H1 (cell line): ENCODE measurements at regions not wholly inside any gene's neighbourhood (a gene's known extent, or its start where the extent isn't known, plus 50 kb on each side); places are given as distances from the start of the nearest gene placed in this dataset.

Source experiments
- CTCF ChIA-PET: fragments of 300-600 bp; sonication (Branson Sonifier 250); formaldehyde crosslinking; loops from one replicate; lab custom pipeline; 2021; ENCODE audit not compliant: partially characterized antibody; lab: Charles Lee
- POLR2A ChIA-PET: fragments of 300-600 bp; sonication (Branson Sonifier 250); formaldehyde crosslinking; loops from one replicate; lab custom pipeline; 2021; ENCODE audit warnings: inconsistent platforms; ENCODE audit not compliant: partially characterized antibody; lab: Charles Lee
- DNase-seq, 2 experiments: peaks; one replicate each; pipeline versions ENCODE4 v3.0.0 to v3.0.0-alpha.2; 2010 to 2022; ENCODE audit warnings: low spot score in 2 of 2, low read depth in 1 of 2, mixed read lengths in 1 of 2
- FAIRE-seq: peaks from 2 replicates; lab custom pipeline; 2011; peaks lifted over from hg19 to GRCh38; lab: Jason Lieb, UNC
- H2AFZ ChIP-seq: 2 replicates; pipeline ENCODE4 v1.8.1; 2012; ENCODE audit warnings: low read length, inconsistent platforms
- H2AK5ac ChIP-seq: 2 replicates; pipeline ENCODE4 v1.6.1; 2013; ENCODE audit warnings: low read depth, low read length
- H2BK120ac ChIP-seq: replicated peaks from 2 replicates; pipeline ENCODE3; 2013; ENCODE audit warnings: low read depth, low read length, inconsistent platforms
- H2BK12ac ChIP-seq: 2 replicates; pipeline ENCODE4 v1.6.1; 2013; ENCODE audit warnings: low read depth, low read length
- H2BK15ac ChIP-seq: 2 replicates; pipeline ENCODE4 v1.6.1; 2013; ENCODE audit warnings: low read length
- H2BK20ac ChIP-seq: 2 replicates; pipeline ENCODE4 v1.6.1; 2013; ENCODE audit warnings: low read length
- H2BK5ac ChIP-seq: 2 replicates; pipeline ENCODE4 v1.6.1; 2013; ENCODE audit warnings: low read depth, low read length
- H3K14ac ChIP-seq: 2 replicates; pipeline ENCODE4 v1.6.1; 2013; ENCODE audit warnings: inconsistent platforms; ENCODE audit not compliant: insufficient read length
- H3K18ac ChIP-seq: 2 replicates; pipeline ENCODE4 v1.6.1; 2013; ENCODE audit warnings: low read length; ENCODE audit errors: extremely low read depth
- H3K23ac ChIP-seq: 2 replicates; pipeline ENCODE4 v1.6.1; 2013; ENCODE audit warnings: inconsistent platforms; ENCODE audit not compliant: insufficient read length
- H3K23me2 ChIP-seq: 2 replicates; pipeline ENCODE4 v1.6.1; 2013; ENCODE audit warnings: low read depth, low read length
- H3K27ac ChIP-seq: 2 replicates; pipeline ENCODE4 v1.6.1; 2011; ENCODE audit warnings: low read depth, low read length, inconsistent platforms
- H3K27me3 ChIP-seq, 4 experiments: replicated peaks in 1 of 4; 1 replicate in 1 of 4; 2 replicates in 3 of 4; pipeline versions ENCODE4 v1.6.1 to v1.8.1; 2011 to 2013; ENCODE audit warnings: low read length in 3 of 4, mild to moderate bottlenecking in 3 of 4, inconsistent platforms in 2 of 4, mixed read lengths in 2 of 4, moderate library complexity in 1 of 4; ENCODE audit not compliant: control insufficient read depth in 3 of 4, insufficient read depth in 3 of 4; ENCODE audit errors: extremely low read depth in 1 of 4
- H3K36me3 ChIP-seq, 4 experiments: 2 replicates each; pipeline versions ENCODE4 v1.6.1 to v1.8.1; 2011 to 2013; ENCODE audit warnings: mild to moderate bottlenecking in 4 of 4, low read length in 3 of 4, moderate library complexity in 2 of 4, control low read depth in 1 of 4, inconsistent platforms in 1 of 4; ENCODE audit not compliant: insufficient read depth in 4 of 4, control insufficient read depth in 2 of 4
- H3K4ac ChIP-seq: replicated peaks from 2 replicates; pipeline ENCODE3; 2013; ENCODE audit warnings: low read length, low read depth, mixed read lengths, inconsistent platforms; ENCODE audit not compliant: insufficient read length
- H3K4me1 ChIP-seq, 4 experiments: replicated peaks in 1 of 4; 1 replicate in 1 of 4; 2 replicates in 3 of 4; pipeline versions ENCODE4 v1.6.1 to v1.8.1; 2011 to 2013; ENCODE audit warnings: low read length in 3 of 4, inconsistent platforms in 2 of 4, mixed read lengths in 1 of 4; ENCODE audit not compliant: insufficient read depth in 4 of 4, control insufficient read depth in 3 of 4
- H3K4me2 ChIP-seq, 2 experiments: 2 replicates each; pipeline versions ENCODE4 v1.6.1 to v1.8.1; 2011 to 2013; ENCODE audit warnings: low read depth in 2 of 2, low read length in 2 of 2, control low read depth in 1 of 2, inconsistent platforms in 1 of 2, mild to moderate bottlenecking in 1 of 2; ENCODE audit not compliant: insufficient read depth in 1 of 2
- H3K4me3 ChIP-seq, 4 experiments: fragments of 200-600, 300-600 bp in 1 of 4; sonication (generic), shearing (Covaris generic), sonication (Bioruptor Twin) in 1 of 4; 2 replicates each; pipeline versions ENCODE4 v1.5.1 to v1.8.1; 2011 to 2016; ENCODE audit warnings: low read length in 4 of 4, low read depth in 3 of 4, control low read depth in 2 of 4, inconsistent platforms in 2 of 4, mild to moderate bottlenecking in 2 of 4, mixed read lengths in 1 of 4, moderate library complexity in 1 of 4; ENCODE audit not compliant: insufficient read depth in 2 of 4; ENCODE audit errors: extremely low read depth in 1 of 4
- H3K56ac ChIP-seq: replicated peaks from 2 replicates; pipeline ENCODE3; 2013; ENCODE audit warnings: low read depth, mild to moderate bottlenecking, mixed read lengths, low read length, inconsistent platforms; ENCODE audit not compliant: insufficient read length
- H3K79me1 ChIP-seq: 2 replicates; pipeline ENCODE4 v1.6.1; 2013; ENCODE audit warnings: low read depth, low read length, control low read depth
- H3K79me2 ChIP-seq, 2 experiments: 2 replicates each; pipeline versions ENCODE4 v1.6.1 to v1.8.1; 2012 to 2013; ENCODE audit warnings: low read length in 2 of 2, mild to moderate bottlenecking in 2 of 2, inconsistent platforms in 1 of 2; ENCODE audit not compliant: insufficient read depth in 2 of 2, control insufficient read depth in 1 of 2
- H3K9ac ChIP-seq, 4 experiments: replicated peaks in 1 of 4; 1 replicate in 1 of 4; 2 replicates in 3 of 4; pipeline versions ENCODE4 v1.6.1 to v1.8.1; 2011 to 2013; ENCODE audit warnings: low read depth in 3 of 4, low read length in 3 of 4, control low read depth in 2 of 4, mild to moderate bottlenecking in 2 of 4, moderate library complexity in 2 of 4, inconsistent platforms in 1 of 4; ENCODE audit errors: extremely low read depth in 1 of 4
- H3K9me3 ChIP-seq, 2 experiments: 2 replicates each; pipeline versions ENCODE4 v1.6.1 to v1.8.1; 2012 to 2013; ENCODE audit warnings: mild to moderate bottlenecking in 2 of 2, moderate library complexity in 2 of 2, control low read depth in 1 of 2, inconsistent platforms in 1 of 2, low read depth in 1 of 2, low read length in 1 of 2, mixed read lengths in 1 of 2; ENCODE audit not compliant: insufficient read depth in 2 of 2
- H4K20me1 ChIP-seq, 2 experiments: replicated peaks in 1 of 2; 2 replicates each; pipeline versions ENCODE3 to v1.8.1; 2011 to 2013; ENCODE audit warnings: inconsistent platforms in 2 of 2, low read length in 2 of 2, mild to moderate bottlenecking in 1 of 2; ENCODE audit not compliant: insufficient read depth in 2 of 2, control insufficient read depth in 1 of 2
- H4K5ac ChIP-seq: 2 replicates; pipeline ENCODE4 v1.6.1; 2013; ENCODE audit warnings: low read length, low read depth, mixed read lengths, inconsistent platforms; ENCODE audit not compliant: insufficient read length
- H4K8ac ChIP-seq: 2 replicates; pipeline ENCODE4 v1.8.0; 2013; ENCODE audit warnings: mild to moderate bottlenecking, moderate library complexity, low read length, inconsistent platforms; ENCODE audit not compliant: insufficient read depth; ENCODE audit errors: extremely low read depth
- H4K91ac ChIP-seq: replicated peaks from 2 replicates; pipeline ENCODE3; 2013; ENCODE audit warnings: low read length, mixed read lengths, inconsistent platforms; ENCODE audit not compliant: insufficient read length
- KDM1A ChIP-seq: fragments of 200-600, 300-600 bp; sonication (generic); IDR thresholded peaks from 2 replicates; pipeline ENCODE4 v1.7.1; 2016; ENCODE audit warnings: mild to moderate bottlenecking, low read length, borderline replicate concordance
- KDM5A ChIP-seq: fragments of 200-600 bp; IDR thresholded peaks from 2 replicates; pipeline ENCODE4 v1.7.1; 2012; ENCODE audit warnings: mild to moderate bottlenecking, low read length, inconsistent platforms, mixed read lengths
- NANOG ChIP-seq: IDR thresholded peaks from 2 replicates; pipeline ENCODE4 v1.6.1; 2011; ENCODE audit warnings: low read length, low read depth, mild to moderate bottlenecking, inconsistent platforms; ENCODE audit not compliant: insufficient read depth, poor library complexity, severe bottlenecking
- PHF8 ChIP-seq: fragments of 200-600 bp; sonication (generic); conservative IDR thresholded peaks from 2 replicates; pipeline ENCODE4 v1.7.1; 2012; ENCODE audit warnings: low read depth, mild to moderate bottlenecking, inconsistent platforms, low read length, moderate library complexity
- POLR2A ChIP-seq, 2 experiments: IDR thresholded peaks; 1 replicate in 1 of 2; 2 replicates in 1 of 2; pipeline ENCODE4 v1.6.1; 2011; ENCODE audit warnings: low read depth in 2 of 2, low read length in 2 of 2, mild to moderate bottlenecking in 2 of 2; ENCODE audit errors: control extremely low read depth in 1 of 2
- POLR2AphosphoS5 ChIP-seq: IDR thresholded peaks from 2 replicates; pipeline ENCODE4 v1.6.1; 2011; ENCODE audit warnings: low read depth, low read length
- RXRA ChIP-seq: IDR thresholded peaks from 2 replicates; pipeline ENCODE4 v1.6.1; 2011; ENCODE audit warnings: low read depth, mild to moderate bottlenecking, low read length, moderate library complexity; ENCODE audit not compliant: insufficient read depth
- SIN3A ChIP-seq, 2 experiments: IDR thresholded peaks in 1 of 2; conservative IDR thresholded peaks in 1 of 2; 2 replicates each; pipeline ENCODE4 v1.6.1; 2011 to 2012; ENCODE audit warnings: low read length in 2 of 2, improper control_type of control experiment in 1 of 2, low read depth in 1 of 2, mild to moderate bottlenecking in 1 of 2
- SP1 ChIP-seq: IDR thresholded peaks from 2 replicates; pipeline ENCODE4 v1.6.1; 2011; ENCODE audit warnings: low read depth, low read length
- SUZ12 ChIP-seq: fragments of 200-600 bp; sonication (generic); IDR thresholded peaks from 2 replicates; pipeline ENCODE4 v1.6.1; 2012; ENCODE audit warnings: mild to moderate bottlenecking, inconsistent platforms, low read length, moderate library complexity, mixed read lengths
- TBP ChIP-seq: IDR thresholded peaks from 2 replicates; pipeline ENCODE4 v1.6.1; 2011; ENCODE audit warnings: low read depth, low read length, improper control_type of control experiment
- WGBS, 2 experiments: shearing (Covaris generic) in 1 of 2; methylation state at CpG; one replicate each; pipeline versions ENCODE4 v1.1.6 to v1.1.7; 2013 to 2015; ENCODE audit warnings: low lambda C conversion rate in 2 of 2, mixed read lengths in 2 of 2, inconsistent platforms in 1 of 2, low coverage in 1 of 2, missing lambda C conversion rate in 1 of 2; ENCODE audit not compliant: insufficient replicate concordance in 2 of 2, insufficient coverage in 1 of 2, insufficient read length in 1 of 2; ENCODE audit errors: extremely low coverage in 1 of 2, missing lambda C conversion rate in 1 of 2; 5-methylcytosine and 5-hydroxymethylcytosine counted together
- TF ChIP-seq, protein P1 (sequence below): IDR thresholded peaks from 2 replicates; pipeline ENCODE4 v1.6.1; 2011; ENCODE audit warnings: low read depth, mild to moderate bottlenecking, low read length; ENCODE audit not compliant: insufficient read depth
- TF ChIP-seq, protein P2 (sequence below): IDR thresholded peaks from 2 replicates; pipeline ENCODE4 v1.6.1; 2012; ENCODE audit warnings: inconsistent platforms

DNA sequence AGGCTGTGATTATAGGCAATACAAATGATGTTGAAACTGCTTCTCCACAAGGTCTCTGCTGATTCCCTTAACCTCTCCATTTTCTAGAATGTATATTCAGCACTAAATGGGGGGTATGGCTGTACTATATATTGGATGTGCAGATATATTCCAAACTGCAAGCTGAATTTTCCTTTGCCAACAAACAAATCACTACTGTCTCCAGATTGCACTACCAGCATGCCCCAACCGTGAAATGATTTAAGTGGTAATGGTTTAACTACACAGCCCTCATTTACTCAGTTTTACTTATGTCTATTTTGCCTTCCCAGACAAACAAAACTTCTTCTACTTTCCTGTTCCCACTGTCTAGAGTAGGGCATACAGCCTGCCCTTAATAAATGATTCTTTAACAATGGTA is 112.7 kb upstream of the GAREM1 start:
- H3K18ac ChIP-seq: no peak overlapping the region
- H3K79me2 ChIP-seq: no peaks in the 10 kb centered on the region
- no peak overlapping the region for H2BK120ac ChIP-seq
- H4K8ac ChIP-seq: no peak overlapping the region
- WGBS, 2 experiments: 80% methylated on average over 1 of the region's 1 CpG; no CpG with 5 or more reads in 1 of the 2 experiments
- no peak overlapping the region for H2BK15ac ChIP-seq
- H3K4me2 ChIP-seq: no peak overlapping the region
- FAIRE-seq (no peak), DNase-seq (no peak)
- ChIA-PET POLR2A (no interaction called here), CTCF (interaction anchor here (1.7 kb wide), 1 partner anchor 91 kb away, joined by 4 read pairs; no protein-coding TSS in a partner anchor)
- H2AK5ac ChIP-seq: no peak overlapping the region
- H2BK5ac ChIP-seq: no peak overlapping the region
- H2BK20ac ChIP-seq: no peak overlapping the region
- no peak overlapping the region for H3K27ac ChIP-seq
- H3K56ac ChIP-seq: no peak overlapping the region
- no peak overlapping the region for H3K23ac ChIP-seq
- H3K4me1 ChIP-seq: peaks cover 0 to 5% (median 0%) of the 10 kb centered on the region in 4 experiments; a peak in 1 of 7 replicates
- peaks cover 0 to 3% (median 0%) of the 10 kb centered on the region in 4 experiments; a peak in 1 of 8 replicates for H3K36me3 ChIP-seq
- no peak overlapping the region for H3K4me3 ChIP-seq
- H3K4ac ChIP-seq: no peak overlapping the region
- H4K5ac ChIP-seq: no peak overlapping the region
- H4K20me1 ChIP-seq: no peaks in the 10 kb centered on the region
- no peaks in the 10 kb centered on the region for H3K23me2 ChIP-seq
- H3K9me3 ChIP-seq: peaks cover 9 to 13% of the 10 kb centered on the region in 2 experiments
- no peaks in the 10 kb centered on the region for H3K79me1 ChIP-seq
- H2AFZ ChIP-seq: no peak overlapping the region
- no peak overlapping the region for H3K14ac ChIP-seq
- H3K9ac ChIP-seq: no peak overlapping the region
- H3K27me3 ChIP-seq: no peaks in the 10 kb centered on the region
- H2BK12ac ChIP-seq: no peak overlapping the region
- no peak overlapping the region for H4K91ac ChIP-seq
- TF ChIP-seq SUZ12: no peak
- TF ChIP-seq, protein P1, sequence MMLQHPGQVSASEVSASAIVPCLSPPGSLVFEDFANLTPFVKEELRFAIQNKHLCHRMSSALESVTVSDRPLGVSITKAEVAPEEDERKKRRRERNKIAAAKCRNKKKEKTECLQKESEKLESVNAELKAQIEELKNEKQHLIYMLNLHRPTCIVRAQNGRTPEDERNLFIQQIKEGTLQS: no peak
- TF ChIP-seq, protein P2, sequence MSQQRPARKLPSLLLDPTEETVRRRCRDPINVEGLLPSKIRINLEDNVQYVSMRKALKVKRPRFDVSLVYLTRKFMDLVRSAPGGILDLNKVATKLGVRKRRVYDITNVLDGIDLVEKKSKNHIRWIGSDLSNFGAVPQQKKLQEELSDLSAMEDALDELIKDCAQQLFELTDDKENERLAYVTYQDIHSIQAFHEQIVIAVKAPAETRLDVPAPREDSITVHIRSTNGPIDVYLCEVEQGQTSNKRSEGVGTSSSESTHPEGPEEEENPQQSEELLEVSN: no peak
- no peak for TF ChIP-seq NANOG
- TF ChIP-seq SIN3A (conservative IDR thresholded peaks at IDR 0.05 in 1 of 2, IDR thresholded peaks at IDR 0.05 in 1 of 2; ENCODE audit: low read depth in 1 of 2, low read length in 2 of 2): no peak
- no peak for TF ChIP-seq POLR2AphosphoS5
- TF ChIP-seq PHF8: no peak
- TF ChIP-seq RXRA: no peak
- no peak for TF ChIP-seq SP1
- TF ChIP-seq KDM5A: no peak
- TF ChIP-seq POLR2A (IDR thresholded peaks at IDR 0.05; ENCODE audit: control extremely low read depth in 1 of 2, low read depth in 2 of 2, low read length in 2 of 2): no peak
- TF ChIP-seq KDM1A: no peak
- TF ChIP-seq TBP: no peak
